Panc1 (cell line): ENCODE measurements at regions not wholly inside any gene's neighbourhood (a gene's known extent, or its start where the extent isn't known, plus 50 kb on each side); places are given as distances from the start of the nearest gene placed in this dataset.

Experiments used
- POLR2AphosphoS5 ChIP-seq: IDR thresholded peaks from 2 replicates; pipeline ENCODE4 v1.6.1; 2012; ENCODE audit warnings: mild to moderate bottlenecking, low read depth, low read length, moderate library complexity
- SIN3A ChIP-seq: IDR thresholded peaks from 2 replicates; pipeline ENCODE4 v1.6.1; 2012; ENCODE audit warnings: low read depth, mild to moderate bottlenecking, low read length, moderate library complexity, borderline replicate concordance; ENCODE audit not compliant: insufficient read depth
- TCF7L2 ChIP-seq: IDR thresholded peaks from 2 replicates; pipeline ENCODE4 v1.6.1; 2011; ENCODE audit warnings: mild to moderate bottlenecking, low read depth, low read length, inconsistent platforms
- TF ChIP-seq, protein P1 (sequence below): fragments of 450-650 bp; IDR thresholded peaks from 2 replicates; pipeline ENCODE4 v1.5.1; 2017; ENCODE audit warnings: mild to moderate bottlenecking
- TF ChIP-seq, protein P2 (sequence below), 2 experiments: IDR thresholded peaks; 2 replicates each; pipeline ENCODE4 v1.6.1; 2011 to 2012; ENCODE audit warnings: low read depth in 2 of 2, control low read depth in 1 of 2, low read length in 1 of 2, mild to moderate bottlenecking in 1 of 2, moderate library complexity in 1 of 2; ENCODE audit not compliant: insufficient read depth in 1 of 2

DNA sequence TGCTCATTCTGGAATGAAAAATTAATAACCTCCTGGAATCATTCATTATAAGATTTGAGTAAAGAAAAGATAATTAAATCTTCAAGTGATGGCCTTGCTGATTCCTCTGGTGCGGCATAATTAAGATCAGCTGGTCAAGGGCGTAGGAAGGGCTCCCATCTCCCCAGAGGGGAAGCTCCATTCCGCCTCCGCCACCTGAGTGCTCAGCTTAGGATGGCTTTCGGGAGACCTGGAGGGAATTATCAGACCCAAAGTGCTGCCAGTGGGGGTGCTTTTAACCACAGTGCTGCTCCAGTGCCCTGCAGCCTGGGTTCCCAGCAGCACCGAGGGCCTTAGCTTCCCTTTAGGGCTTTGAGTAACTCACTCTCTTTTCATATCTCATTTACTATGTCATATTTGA, 556.6 kb upstream of the RGMA start:
- TF ChIP-seq, protein P1, sequence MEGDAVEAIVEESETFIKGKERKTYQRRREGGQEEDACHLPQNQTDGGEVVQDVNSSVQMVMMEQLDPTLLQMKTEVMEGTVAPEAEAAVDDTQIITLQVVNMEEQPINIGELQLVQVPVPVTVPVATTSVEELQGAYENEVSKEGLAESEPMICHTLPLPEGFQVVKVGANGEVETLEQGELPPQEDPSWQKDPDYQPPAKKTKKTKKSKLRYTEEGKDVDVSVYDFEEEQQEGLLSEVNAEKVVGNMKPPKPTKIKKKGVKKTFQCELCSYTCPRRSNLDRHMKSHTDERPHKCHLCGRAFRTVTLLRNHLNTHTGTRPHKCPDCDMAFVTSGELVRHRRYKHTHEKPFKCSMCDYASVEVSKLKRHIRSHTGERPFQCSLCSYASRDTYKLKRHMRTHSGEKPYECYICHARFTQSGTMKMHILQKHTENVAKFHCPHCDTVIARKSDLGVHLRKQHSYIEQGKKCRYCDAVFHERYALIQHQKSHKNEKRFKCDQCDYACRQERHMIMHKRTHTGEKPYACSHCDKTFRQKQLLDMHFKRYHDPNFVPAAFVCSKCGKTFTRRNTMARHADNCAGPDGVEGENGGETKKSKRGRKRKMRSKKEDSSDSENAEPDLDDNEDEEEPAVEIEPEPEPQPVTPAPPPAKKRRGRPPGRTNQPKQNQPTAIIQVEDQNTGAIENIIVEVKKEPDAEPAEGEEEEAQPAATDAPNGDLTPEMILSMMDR: no peak
- TF ChIP-seq TCF7L2 (no peak), POLR2AphosphoS5 (no peak), SIN3A (no peak)
- TF ChIP-seq, protein P2, sequence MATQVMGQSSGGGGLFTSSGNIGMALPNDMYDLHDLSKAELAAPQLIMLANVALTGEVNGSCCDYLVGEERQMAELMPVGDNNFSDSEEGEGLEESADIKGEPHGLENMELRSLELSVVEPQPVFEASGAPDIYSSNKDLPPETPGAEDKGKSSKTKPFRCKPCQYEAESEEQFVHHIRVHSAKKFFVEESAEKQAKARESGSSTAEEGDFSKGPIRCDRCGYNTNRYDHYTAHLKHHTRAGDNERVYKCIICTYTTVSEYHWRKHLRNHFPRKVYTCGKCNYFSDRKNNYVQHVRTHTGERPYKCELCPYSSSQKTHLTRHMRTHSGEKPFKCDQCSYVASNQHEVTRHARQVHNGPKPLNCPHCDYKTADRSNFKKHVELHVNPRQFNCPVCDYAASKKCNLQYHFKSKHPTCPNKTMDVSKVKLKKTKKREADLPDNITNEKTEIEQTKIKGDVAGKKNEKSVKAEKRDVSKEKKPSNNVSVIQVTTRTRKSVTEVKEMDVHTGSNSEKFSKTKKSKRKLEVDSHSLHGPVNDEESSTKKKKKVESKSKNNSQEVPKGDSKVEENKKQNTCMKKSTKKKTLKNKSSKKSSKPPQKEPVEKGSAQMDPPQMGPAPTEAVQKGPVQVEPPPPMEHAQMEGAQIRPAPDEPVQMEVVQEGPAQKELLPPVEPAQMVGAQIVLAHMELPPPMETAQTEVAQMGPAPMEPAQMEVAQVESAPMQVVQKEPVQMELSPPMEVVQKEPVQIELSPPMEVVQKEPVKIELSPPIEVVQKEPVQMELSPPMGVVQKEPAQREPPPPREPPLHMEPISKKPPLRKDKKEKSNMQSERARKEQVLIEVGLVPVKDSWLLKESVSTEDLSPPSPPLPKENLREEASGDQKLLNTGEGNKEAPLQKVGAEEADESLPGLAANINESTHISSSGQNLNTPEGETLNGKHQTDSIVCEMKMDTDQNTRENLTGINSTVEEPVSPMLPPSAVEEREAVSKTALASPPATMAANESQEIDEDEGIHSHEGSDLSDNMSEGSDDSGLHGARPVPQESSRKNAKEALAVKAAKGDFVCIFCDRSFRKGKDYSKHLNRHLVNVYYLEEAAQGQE (IDR thresholded peaks at IDR 0.05; ENCODE audit: insufficient read depth in 1 of 2, low read depth in 2 of 2, low read length in 1 of 2): no peak
